OCI-LY7 (cell line): ENCODE measurements at regions not wholly inside any gene's neighbourhood (a gene's known extent, or its start where the extent isn't known, plus 50 kb on each side); places are given as distances from the start of the nearest gene placed in this dataset.

Experiments used
- BruUV-seq: library from RNA; stranded (reverse); fragments of 400-500 nt; replicated peaks from 2 replicates; lab custom pipeline; 2021; lab: Mats Ljungman, UMichigan
- CTCF ChIA-PET: fragments of 300-600 bp; sonication (Branson Sonifier 250); formaldehyde crosslinking; loops from one replicate; lab custom pipeline; 2022; ENCODE audit warnings: antibody characterized with exemption; ENCODE audit not compliant: unreplicated experiment; lab: Charles Lee
- POLR2A ChIA-PET: fragments of 300-600 bp; sonication (Branson Sonifier 250); formaldehyde crosslinking; loops from one replicate; lab custom pipeline; 2022; ENCODE audit warnings: antibody characterized with exemption; lab: Charles Lee
- DNase-seq: peaks from one replicate; pipeline ENCODE4 v3.0.0-alpha.2; 2015; ENCODE audit warnings: low spot score
- H2AFZ ChIP-seq: fragments of 200-600 bp; sonication (generic), shearing (Covaris generic); 2 replicates; pipeline ENCODE4 v1.6.1; 2014; ENCODE audit warnings: mild to moderate bottlenecking, antibody characterized with exemption, low read length, moderate library complexity
- H3K27ac ChIP-seq: fragments of 200-600 bp; sonication (generic); 2 replicates; pipeline ENCODE4 v1.5.1; 2014; ENCODE audit warnings: mixed run types, low read depth, mild to moderate bottlenecking, moderate library complexity, low read length, inconsistent platforms; ENCODE audit not compliant: poor library complexity, severe bottlenecking
- H3K36me3 ChIP-seq: fragments of 200-600 bp; sonication (generic); 2 replicates; pipeline ENCODE4 v1.6.1; 2014; ENCODE audit warnings: mild to moderate bottlenecking, antibody characterized with exemption, low read length, moderate library complexity, mixed read lengths; ENCODE audit not compliant: insufficient read depth
- H3K4me1 ChIP-seq: fragments of 200-600 bp; sonication (generic); 2 replicates; pipeline ENCODE4 v1.5.1; 2014; ENCODE audit warnings: mild to moderate bottlenecking, low read length; ENCODE audit not compliant: insufficient read depth, poor library complexity, severe bottlenecking
- H3K4me2 ChIP-seq: fragments of 200-600 bp; sonication (generic); 2 replicates; pipeline ENCODE4 v1.6.1; 2014; ENCODE audit warnings: mild to moderate bottlenecking, low read length
- H3K4me3 ChIP-seq: fragments of 200-600 bp; sonication (generic); 2 replicates; pipeline ENCODE4 v1.5.1; 2014; ENCODE audit warnings: mild to moderate bottlenecking, low read depth, low read length; ENCODE audit not compliant: poor library complexity, severe bottlenecking
- H3K79me2 ChIP-seq: fragments of 200-600 bp; sonication (generic); 2 replicates; pipeline ENCODE4 v1.6.1; 2016; ENCODE audit warnings: low read depth, mild to moderate bottlenecking, low read length, moderate library complexity, mixed read lengths; ENCODE audit not compliant: insufficient read depth
- H3K9me2 ChIP-seq: fragments of 200-600 bp; sonication (generic); 2 replicates; pipeline ENCODE4 v1.6.1; 2016; ENCODE audit warnings: mild to moderate bottlenecking, low read length, mixed read lengths; ENCODE audit not compliant: insufficient read depth
- H3K9me3 ChIP-seq: fragments of 200-600 bp; sonication (generic); 2 replicates; pipeline ENCODE4 v1.6.1; 2014; ENCODE audit warnings: mild to moderate bottlenecking, mixed run types, low read length, mixed read lengths
- H4K20me1 ChIP-seq: fragments of 200-600 bp; sonication (generic); 2 replicates; pipeline ENCODE4 v1.6.1; 2014; ENCODE audit warnings: mild to moderate bottlenecking, antibody characterized with exemption, low read length, moderate library complexity, mixed read lengths; ENCODE audit not compliant: insufficient read depth
- EZH2phosphoT487 ChIP-seq: fragments of 200-600 bp; sonication (generic); IDR thresholded peaks from 2 replicates; pipeline ENCODE4 v1.6.1; 2018; ENCODE audit warnings: low read depth, borderline replicate concordance, mild to moderate bottlenecking, mixed run types, antibody characterized with exemption, low read length, moderate library complexity, mixed read lengths
- intact Hi-C: fragments of 100-400 bp; cut with micrococcal nuclease; formaldehyde crosslinking; loops from one replicate; pipeline ENCODE4 v1.10.0; 2022; ENCODE audit not compliant: unreplicated experiment
- TF ChIP-seq, protein P1 (sequence below): fragments of 200-600 bp; sonication (generic); conservative IDR thresholded peaks from 2 replicates; pipeline ENCODE4 v1.5.1; 2014; ENCODE audit warnings: mild to moderate bottlenecking, antibody characterized with exemption, low read length, moderate library complexity, mixed read lengths

DNA sequence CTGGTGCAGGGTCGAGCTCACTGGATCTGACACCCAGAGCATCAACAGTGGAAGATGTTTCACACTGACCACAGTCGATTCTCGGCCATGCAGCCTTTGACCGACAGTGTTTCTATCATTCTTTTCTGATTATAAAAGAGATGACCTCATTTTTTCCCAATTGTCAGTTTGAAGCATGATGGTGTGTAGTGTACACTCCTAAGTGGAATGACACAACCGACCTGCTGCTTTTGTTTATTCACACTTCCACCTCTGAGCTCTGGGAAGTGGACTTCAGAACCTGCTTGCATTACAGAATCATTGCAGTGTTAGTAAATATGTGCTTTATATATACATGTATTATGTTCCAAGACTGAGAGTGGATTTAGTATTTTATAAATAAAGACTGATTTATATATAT, 128.6 kb downstream of the IRX2 start:
- POLR2A ChIA-PET = interaction anchor here (0.7 to 0.9 kb wide), 4 partner anchors 8 to 70 kb away, joined by 3 read pairs; no protein-coding TSS in a partner anchor
- TF ChIP-seq EZH2phosphoT487 = no peak
- TF ChIP-seq, protein P1, sequence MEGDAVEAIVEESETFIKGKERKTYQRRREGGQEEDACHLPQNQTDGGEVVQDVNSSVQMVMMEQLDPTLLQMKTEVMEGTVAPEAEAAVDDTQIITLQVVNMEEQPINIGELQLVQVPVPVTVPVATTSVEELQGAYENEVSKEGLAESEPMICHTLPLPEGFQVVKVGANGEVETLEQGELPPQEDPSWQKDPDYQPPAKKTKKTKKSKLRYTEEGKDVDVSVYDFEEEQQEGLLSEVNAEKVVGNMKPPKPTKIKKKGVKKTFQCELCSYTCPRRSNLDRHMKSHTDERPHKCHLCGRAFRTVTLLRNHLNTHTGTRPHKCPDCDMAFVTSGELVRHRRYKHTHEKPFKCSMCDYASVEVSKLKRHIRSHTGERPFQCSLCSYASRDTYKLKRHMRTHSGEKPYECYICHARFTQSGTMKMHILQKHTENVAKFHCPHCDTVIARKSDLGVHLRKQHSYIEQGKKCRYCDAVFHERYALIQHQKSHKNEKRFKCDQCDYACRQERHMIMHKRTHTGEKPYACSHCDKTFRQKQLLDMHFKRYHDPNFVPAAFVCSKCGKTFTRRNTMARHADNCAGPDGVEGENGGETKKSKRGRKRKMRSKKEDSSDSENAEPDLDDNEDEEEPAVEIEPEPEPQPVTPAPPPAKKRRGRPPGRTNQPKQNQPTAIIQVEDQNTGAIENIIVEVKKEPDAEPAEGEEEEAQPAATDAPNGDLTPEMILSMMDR = no peak
- intact Hi-C loops = no loop called here
- no peak overlapping the region for H3K4me3 ChIP-seq
- no peak overlapping the region for H3K4me2 ChIP-seq
- no peaks in the 10 kb centered on the region for H3K9me2 ChIP-seq
- H3K27ac ChIP-seq = no peak overlapping the region
- no peak for DNase-seq
- H2AFZ ChIP-seq = no peak overlapping the region
- H3K36me3 ChIP-seq = no peaks in the 10 kb centered on the region
- H3K79me2 ChIP-seq = no peaks in the 10 kb centered on the region
- no peaks in the 10 kb centered on the region for H3K9me3 ChIP-seq
- H4K20me1 ChIP-seq = no peaks in the 10 kb centered on the region
- CTCF ChIA-PET = no interaction called here
- no peaks in the 10 kb centered on the region for H3K4me1 ChIP-seq
- no TSS peak for BruUV-seq

DNA sequence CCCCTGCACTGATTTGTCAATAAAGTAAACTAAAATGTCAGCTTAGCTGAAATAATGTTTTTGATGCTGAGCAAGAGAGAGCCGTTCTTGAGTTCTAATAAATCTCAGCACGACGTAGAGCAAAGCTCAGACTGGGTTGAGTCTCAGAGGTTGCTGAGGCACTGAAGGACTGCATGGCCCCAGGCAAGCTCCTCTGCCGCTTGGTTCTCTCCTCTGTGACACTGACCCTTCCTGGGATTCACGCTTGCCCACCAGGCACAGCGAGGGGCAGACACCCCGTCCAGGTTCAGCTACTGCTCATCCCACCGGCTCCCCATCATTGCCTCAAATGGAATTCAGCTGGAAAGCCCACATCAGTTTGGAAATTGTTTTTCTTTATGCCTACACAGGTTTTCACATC, 129.8 kb downstream of the IRX2 start:
- H3K4me3 ChIP-seq = no peak overlapping the region
- H3K4me1 ChIP-seq = no peaks in the 10 kb centered on the region
- intact Hi-C loops = no loop called here
- BruUV-seq = no TSS peak
- DNase-seq = no peak
- H3K36me3 ChIP-seq = no peaks in the 10 kb centered on the region
- TF ChIP-seq, protein P1 = no peak
- TF ChIP-seq EZH2phosphoT487 = no peak
- H3K4me2 ChIP-seq = no peak overlapping the region
- ChIA-PET CTCF (no interaction called here), POLR2A (no interaction called here)
- H4K20me1 ChIP-seq = no peaks in the 10 kb centered on the region
- H3K9me2 ChIP-seq = no peaks in the 10 kb centered on the region
- H3K27ac ChIP-seq = no peak overlapping the region
- no peaks in the 10 kb centered on the region for H3K79me2 ChIP-seq
- H2AFZ ChIP-seq = no peak overlapping the region
- H3K9me3 ChIP-seq = no peaks in the 10 kb centered on the region

DNA sequence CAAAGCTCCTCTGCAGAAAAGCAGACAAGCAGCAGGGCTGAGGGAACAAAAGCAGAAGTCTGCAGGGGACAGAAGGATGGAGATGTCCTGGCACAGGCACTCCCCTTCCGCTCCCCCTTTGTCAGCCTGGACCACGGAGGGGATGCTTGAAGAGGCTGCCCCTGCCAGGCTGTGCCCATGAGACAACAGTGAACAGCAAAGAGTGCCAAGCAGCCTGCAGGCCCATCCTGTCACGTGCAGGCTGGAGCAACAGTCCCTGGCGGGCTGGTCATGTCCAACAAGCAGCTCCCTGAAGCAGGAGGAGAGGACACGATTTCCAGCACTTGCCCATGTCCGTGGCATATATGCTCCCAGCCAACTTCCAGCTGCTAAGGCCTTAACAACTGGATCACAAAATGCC, 132.3 kb downstream of the IRX2 start:
- H3K36me3 ChIP-seq = no peaks in the 10 kb centered on the region
- H3K4me1 ChIP-seq = no peaks in the 10 kb centered on the region
- no peak overlapping the region for H3K27ac ChIP-seq
- H3K4me2 ChIP-seq = no peak overlapping the region
- no peaks in the 10 kb centered on the region for H4K20me1 ChIP-seq
- ChIA-PET POLR2A (interaction anchor here (0.7 kb wide), 1 partner anchor 21 kb away, joined by 5 read pairs; no protein-coding TSS in a partner anchor), CTCF (no interaction called here)
- TF ChIP-seq, protein P1 = no peak
- no peak overlapping the region for H3K4me3 ChIP-seq
- H3K79me2 ChIP-seq = no peaks in the 10 kb centered on the region
- no TSS peak for BruUV-seq
- intact Hi-C loops = no loop called here
- DNase-seq = no peak
- no peak overlapping the region for H2AFZ ChIP-seq
- no peaks in the 10 kb centered on the region for H3K9me2 ChIP-seq
- no peaks in the 10 kb centered on the region for H3K9me3 ChIP-seq
